HepG2 (cell line): ENCODE measurements at regions not wholly inside any gene's neighbourhood (a gene's known extent, or its start where the extent isn't known, plus 50 kb on each side); places are given as distances from the start of the nearest gene placed in this dataset.

Experiments used
- HDAC1 ChIP-seq: sonication (generic); formaldehyde crosslinking; IDR thresholded peaks from 2 replicates; pipeline ENCODE4 v1.5.1; 2020; ENCODE audit warnings: mild to moderate bottlenecking, missing genetic modification reagents
- PCBP2 ChIP-seq: fragments of 200-400 bp; formaldehyde crosslinking; optimal IDR thresholded peaks from 2 replicates; pipeline ENCODE3; 2018; ENCODE audit warnings: low read length, low read depth; ENCODE audit not compliant: poor library complexity, severe bottlenecking
- SPEN ChIP-seq: sonication (generic); formaldehyde crosslinking; IDR thresholded peaks from 2 replicates; pipeline ENCODE4 v1.5.1; 2020; ENCODE audit warnings: low read depth, mild to moderate bottlenecking, missing genetic modification reagents
- TFDP2 ChIP-seq: sonication (generic); formaldehyde crosslinking; IDR thresholded peaks from 2 replicates; pipeline ENCODE4 v1.4.0; 2020; ENCODE audit warnings: missing genetic modification reagents
- TMF1 ChIP-seq: sonication (generic); formaldehyde crosslinking; IDR thresholded peaks from 2 replicates; pipeline ENCODE4 v1.8.1; 2022; ENCODE audit warnings: low read depth, missing genetic modification reagents
- ZBTB40 ChIP-seq, 2 experiments: fragments of 450-650 bp in 1 of 2; sonication (generic) in 1 of 2; formaldehyde crosslinking in 1 of 2; IDR thresholded peaks; 2 replicates each; pipeline versions ENCODE4 v1.6.1 to v1.8.0; 2016 to 2022; ENCODE audit warnings: antibody characterized with exemption in 1 of 2, mild to moderate bottlenecking in 1 of 2, missing genetic modification reagents in 1 of 2
- ZNF251 ChIP-seq: sonication (generic); formaldehyde crosslinking; IDR thresholded peaks from 2 replicates; pipeline ENCODE4 v1.9.0; 2021; ENCODE audit warnings: mild to moderate bottlenecking, missing genetic modification reagents

GRCh38 chr6:158879180-158879579 is 60.0 kb upstream of the EZR start (continued):
- TF ChIP-seq PCBP2 (no peak), ZBTB40 (IDR thresholded peaks at IDR 0.05) (no peak), ZBTB40 (CRISPR knock-in tag; IDR thresholded peaks at IDR 0.05) (no peak), TFDP2 (CRISPR knock-in tag) (no peak), SPEN (CRISPR knock-in tag) (no peak), TMF1 (CRISPR knock-in tag) (no peak), ZNF251 (CRISPR knock-in tag) (no peak), HDAC1 (no peak)
